ENCODE measurements at regions not wholly inside any gene's neighbourhood (a gene's known extent, or its start where the extent isn't known, plus 50 kb on each side); places are given as distances from the start of the nearest gene placed in this dataset.

GRCh38 chr12:132428936-132429601, 60.9 kb upstream of the FBRSL1 start:
- no peak for DNase-seq
- TF ChIP-seq POLR2A (IDR thresholded peaks at IDR 0.05) (no peak), CTCF (IDR thresholded peaks at IDR 0.05) (no peak)
- 44 to 52% methylated on average over 18 to 23 of the region's 23 CpGs for WGBS, 2 donors
- H3K27ac ChIP-seq: no peak overlapping the region
- H3K27me3 ChIP-seq: no peaks in the 10 kb centered on the region
- intact Hi-C loops (cut with DNase I; ENCODE audit: low total_unique reads): no loop called here
- H3K4me3 ChIP-seq: no peak overlapping the region
- H3K36me3 ChIP-seq (ENCODE audit: low read depth, missing control alignments): no peaks in the 10 kb centered on the region
- H3K4me1 ChIP-seq: peaks cover 34% of the 10 kb centered on the region
- no peaks in the 10 kb centered on the region for H3K9me3 ChIP-seq

GRCh38 chr12:132427999-132428935, 61.7 kb upstream of the FBRSL1 start:
- peaks cover 39% of the 10 kb centered on the region for H3K4me1 ChIP-seq
- no peak for DNase-seq
- no peaks in the 10 kb centered on the region for H3K36me3 ChIP-seq (ENCODE audit: low read depth, missing control alignments)
- H3K27me3 ChIP-seq: no peaks in the 10 kb centered on the region
- intact Hi-C loops (cut with DNase I; ENCODE audit: low total_unique reads): no loop called here
- H3K9me3 ChIP-seq: no peaks in the 10 kb centered on the region
- no peak for TF ChIP-seq CTCF (IDR thresholded peaks at IDR 0.05)
- TF ChIP-seq POLR2A (IDR thresholded peaks at IDR 0.05): no peak
- WGBS, 2 donors: 76 to 85% methylated on average over 16 to 39 of the region's 39 CpGs
- H3K27ac ChIP-seq: no peak overlapping the region
- no peak overlapping the region for H3K4me3 ChIP-seq

GRCh38 chr12:132427174-132427768, 62.7 kb upstream of the FBRSL1 start:
- DNase-seq: no peak
- Histone ChIP-seq H3K27me3 (no peaks in the 10 kb centered on the region), H3K36me3 (ENCODE audit: low read depth, missing control alignments) (no peaks in the 10 kb centered on the region), H3K4me3 (no peak overlapping the region), H3K27ac (no peak overlapping the region), H3K9me3 (no peaks in the 10 kb centered on the region), H3K4me1 (peaks cover 31% of the 10 kb centered on the region)
- TF ChIP-seq POLR2A (IDR thresholded peaks at IDR 0.05) (no peak), CTCF (IDR thresholded peaks at IDR 0.05) (no peak)
- WGBS, 2 donors: 59 to 87% methylated on average over 9 of the region's 20 CpGs
- intact Hi-C loops (cut with DNase I; ENCODE audit: low total_unique reads): no loop called here

GRCh38 chr12:132426349-132427173, 63.4 kb upstream of the FBRSL1 start:
- 90 to 93% methylated on average over 26 to 34 of the region's 34 CpGs for WGBS, 2 donors
- Histone ChIP-seq H3K36me3 (ENCODE audit: low read depth, missing control alignments) (no peaks in the 10 kb centered on the region), H3K27me3 (no peaks in the 10 kb centered on the region), H3K4me1 (peaks cover 31% of the 10 kb centered on the region), H3K9me3 (no peaks in the 10 kb centered on the region), H3K27ac (no peak overlapping the region), H3K4me3 (no peak overlapping the region)
- intact Hi-C loops (cut with DNase I; ENCODE audit: low total_unique reads): no loop called here
- TF ChIP-seq CTCF (IDR thresholded peaks at IDR 0.05) (no peak), POLR2A (IDR thresholded peaks at IDR 0.05) (no peak)
- DNase-seq: no peak
